ENCODE measurements at regions not wholly inside any gene's neighbourhood (a gene's known extent, or its start where the extent isn't known, plus 50 kb on each side); places are given as distances from the start of the nearest gene placed in this dataset.

DNA sequence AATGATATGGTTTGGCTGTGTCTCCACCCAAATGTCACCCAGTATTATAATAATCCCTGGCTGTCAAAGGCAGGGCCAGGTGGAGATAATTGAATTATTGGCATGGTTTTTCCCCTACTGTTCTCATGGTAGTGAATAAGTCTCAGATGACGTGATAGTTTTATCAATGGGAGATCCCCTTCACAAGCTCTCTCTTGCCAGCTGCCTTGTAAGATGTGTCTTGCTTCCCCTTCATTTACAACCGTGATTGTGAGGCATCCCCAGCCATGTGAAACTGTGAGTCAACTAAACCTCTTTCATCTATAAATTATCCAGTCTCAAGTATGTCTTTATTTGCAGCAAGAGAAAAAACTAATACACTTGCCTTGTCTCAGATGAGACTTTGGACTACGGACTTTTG lies 907.3 kb upstream of the MANEA start:
- no peak for TF ChIP-seq POLR2A (IDR thresholded peaks at IDR 0.05)
- TF ChIP-seq, protein P1, sequence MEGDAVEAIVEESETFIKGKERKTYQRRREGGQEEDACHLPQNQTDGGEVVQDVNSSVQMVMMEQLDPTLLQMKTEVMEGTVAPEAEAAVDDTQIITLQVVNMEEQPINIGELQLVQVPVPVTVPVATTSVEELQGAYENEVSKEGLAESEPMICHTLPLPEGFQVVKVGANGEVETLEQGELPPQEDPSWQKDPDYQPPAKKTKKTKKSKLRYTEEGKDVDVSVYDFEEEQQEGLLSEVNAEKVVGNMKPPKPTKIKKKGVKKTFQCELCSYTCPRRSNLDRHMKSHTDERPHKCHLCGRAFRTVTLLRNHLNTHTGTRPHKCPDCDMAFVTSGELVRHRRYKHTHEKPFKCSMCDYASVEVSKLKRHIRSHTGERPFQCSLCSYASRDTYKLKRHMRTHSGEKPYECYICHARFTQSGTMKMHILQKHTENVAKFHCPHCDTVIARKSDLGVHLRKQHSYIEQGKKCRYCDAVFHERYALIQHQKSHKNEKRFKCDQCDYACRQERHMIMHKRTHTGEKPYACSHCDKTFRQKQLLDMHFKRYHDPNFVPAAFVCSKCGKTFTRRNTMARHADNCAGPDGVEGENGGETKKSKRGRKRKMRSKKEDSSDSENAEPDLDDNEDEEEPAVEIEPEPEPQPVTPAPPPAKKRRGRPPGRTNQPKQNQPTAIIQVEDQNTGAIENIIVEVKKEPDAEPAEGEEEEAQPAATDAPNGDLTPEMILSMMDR (IDR thresholded peaks at IDR 0.05): no peak
- intact Hi-C loops (cut with DNase I; ENCODE audit: low total_unique reads): no loop called here

DNA sequence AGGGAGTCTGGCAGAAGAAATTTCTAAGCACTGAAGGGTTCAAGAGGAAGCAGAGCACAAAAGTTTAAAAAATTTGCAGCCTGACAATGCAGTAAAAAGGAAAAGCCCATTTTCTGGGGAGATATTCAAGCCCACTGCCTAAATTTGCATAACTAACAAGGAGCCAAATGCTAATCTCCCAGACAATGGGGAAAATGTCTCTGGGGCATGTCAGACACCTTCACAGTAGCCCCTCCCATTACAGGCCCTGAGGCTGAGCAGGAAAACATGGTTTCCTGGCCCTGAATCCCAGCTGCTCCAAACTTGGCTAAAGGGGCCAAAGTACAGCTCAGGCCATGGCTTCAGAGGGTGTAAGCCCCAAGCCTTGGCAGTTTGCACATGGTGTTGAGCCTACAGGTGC lies 908.5 kb upstream of the MANEA start:
- H3K4me3 ChIP-seq: no peak overlapping the region
- no peaks in the 10 kb centered on the region for H3K27me3 ChIP-seq
- H3K27ac ChIP-seq: no peak overlapping the region
- no peaks in the 10 kb centered on the region for H3K9me3 ChIP-seq
- intact Hi-C loops (cut with DNase I; ENCODE audit: low total_unique reads): no loop called here
- TF ChIP-seq, protein P1 (IDR thresholded peaks at IDR 0.05): no peak
- no peak for TF ChIP-seq POLR2A (IDR thresholded peaks at IDR 0.05)
- DNase-seq: no peak
- no peaks in the 10 kb centered on the region for H3K4me1 ChIP-seq
- no peaks in the 10 kb centered on the region for H3K36me3 ChIP-seq

More for the DNA sequence above, 907.3 kb upstream of the MANEA start:
- Histone ChIP-seq H3K27me3 (no peaks in the 10 kb centered on the region), H3K4me3 (no peak overlapping the region), H3K27ac (no peak overlapping the region), H3K9me3 (no peaks in the 10 kb centered on the region), H3K4me1 (no peaks in the 10 kb centered on the region), H3K36me3 (no peaks in the 10 kb centered on the region)
- no peak for DNase-seq

DNA sequence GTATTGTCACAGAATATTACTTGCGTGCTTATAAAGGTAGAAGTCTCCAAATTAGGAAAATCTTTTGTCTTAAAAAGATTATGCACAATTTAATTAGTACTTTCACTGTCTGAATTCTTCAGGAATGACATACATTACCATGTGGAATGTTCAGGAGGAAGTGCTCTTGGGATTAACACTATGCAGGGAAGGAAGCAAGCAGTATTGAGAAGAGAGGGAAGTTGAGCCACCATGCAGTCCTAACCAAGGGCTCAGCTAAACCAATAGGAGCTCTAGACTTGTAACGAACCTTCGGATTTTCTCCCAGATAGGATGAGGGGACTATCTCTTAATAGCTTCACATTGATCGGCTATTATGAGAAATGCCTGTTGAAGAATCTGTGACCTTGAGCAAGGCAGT lies 918.4 kb upstream of the MANEA start:
- Histone ChIP-seq H3K36me3 (no peaks in the 10 kb centered on the region), H3K27me3 (no peaks in the 10 kb centered on the region), H3K4me3 (no peak overlapping the region), H3K9me3 (no peaks in the 10 kb centered on the region), H3K27ac (no peak overlapping the region), H3K4me1 (no peaks in the 10 kb centered on the region)
- intact Hi-C loops (cut with DNase I; ENCODE audit: low total_unique reads): no loop called here
- TF ChIP-seq, protein P1 (IDR thresholded peaks at IDR 0.05): no peak
- no peak for TF ChIP-seq POLR2A (IDR thresholded peaks at IDR 0.05)
- no peak for DNase-seq

DNA sequence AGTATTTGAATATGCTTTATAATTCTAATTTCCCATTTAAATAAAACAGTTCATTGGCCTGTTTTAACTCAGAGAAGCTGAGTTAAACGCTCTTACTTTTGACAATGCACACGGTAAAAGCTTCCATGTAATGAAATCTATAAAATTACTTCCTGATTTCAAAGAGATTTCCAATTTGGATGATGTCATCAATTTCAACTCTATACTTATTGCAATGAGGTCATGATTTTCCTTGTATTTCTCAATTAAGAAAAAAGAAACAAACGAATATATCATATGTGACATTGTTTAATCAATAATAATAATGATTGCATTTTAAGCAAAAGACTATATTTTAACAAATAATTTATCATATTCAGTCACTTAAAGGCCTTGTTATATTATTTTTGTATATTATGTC lies 926.1 kb upstream of the MANEA start:
- no peak for TF ChIP-seq POLR2A (IDR thresholded peaks at IDR 0.05)
- TF ChIP-seq, protein P1 (IDR thresholded peaks at IDR 0.05): no peak
- Histone ChIP-seq H3K27me3 (no peaks in the 10 kb centered on the region), H3K4me1 (no peaks in the 10 kb centered on the region), H3K36me3 (no peaks in the 10 kb centered on the region), H3K27ac (no peak overlapping the region), H3K4me3 (no peak overlapping the region), H3K9me3 (no peaks in the 10 kb centered on the region)
- intact Hi-C loops (cut with DNase I; ENCODE audit: low total_unique reads): no loop called here
- DNase-seq: no peak

DNA sequence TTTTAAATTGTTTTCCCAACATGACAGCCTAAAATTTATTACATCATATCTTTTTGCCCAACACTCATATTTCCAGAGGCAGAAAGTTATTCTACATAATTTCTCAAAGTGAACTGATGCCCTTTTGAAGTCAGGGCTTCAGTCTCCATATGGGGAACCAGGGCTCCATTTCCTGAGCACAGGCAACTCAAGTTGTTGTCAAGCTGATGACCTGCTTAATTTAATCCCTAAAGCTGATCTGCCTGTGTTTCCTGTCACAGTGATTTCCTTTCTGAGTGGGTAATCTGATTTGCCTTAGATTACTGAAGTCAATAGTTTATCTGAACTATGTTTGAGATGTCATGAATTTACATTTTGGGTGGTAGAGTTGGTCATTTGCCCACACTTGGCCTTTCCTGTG lies 932.1 kb upstream of the MANEA start:
- intact Hi-C loops (cut with DNase I; ENCODE audit: low total_unique reads): no loop called here
- no peak for TF ChIP-seq POLR2A (IDR thresholded peaks at IDR 0.05)
- TF ChIP-seq, protein P1 (IDR thresholded peaks at IDR 0.05): no peak
- no peaks in the 10 kb centered on the region for H3K4me1 ChIP-seq
- no peaks in the 10 kb centered on the region for H3K36me3 ChIP-seq
- no peak overlapping the region for H3K27ac ChIP-seq
- no peak for DNase-seq
- no peak overlapping the region for H3K4me3 ChIP-seq
- H3K27me3 ChIP-seq: no peaks in the 10 kb centered on the region
- no peaks in the 10 kb centered on the region for H3K9me3 ChIP-seq
